SU-DHL-6 (cell line): ENCODE measurements at regions not wholly inside any gene's neighbourhood (a gene's known extent, or its start where the extent isn't known, plus 50 kb on each side); places are given as distances from the start of the nearest gene placed in this dataset.

Experiments
- H2AFZ ChIP-seq: fragments of 200-600 bp; sonication (generic); 2 replicates; pipeline ENCODE4 v1.6.1; 2014; ENCODE audit warnings: low read depth, mild to moderate bottlenecking, moderate library complexity, mixed read lengths, antibody characterized with exemption, low read length; ENCODE audit not compliant: severe bottlenecking
- H3F3A ChIP-seq: fragments of 200-600 bp; shearing (Covaris generic); 2 replicates; pipeline ENCODE4 v1.6.0; 2016; ENCODE audit warnings: antibody characterized with exemption, mild to moderate bottlenecking; ENCODE audit not compliant: insufficient read depth
- H3K27ac ChIP-seq: fragments of 200-600 bp; sonication (generic); 2 replicates; pipeline ENCODE4 v1.5.1; 2016; ENCODE audit warnings: low read depth, mild to moderate bottlenecking, low read length, moderate library complexity, mixed read lengths
- H3K27me3 ChIP-seq: fragments of 200-600 bp; sonication (generic), shearing (Covaris generic); 2 replicates; pipeline ENCODE4 v1.6.0; 2014; ENCODE audit warnings: mild to moderate bottlenecking, low read length
- H3K36me3 ChIP-seq: fragments of 200-600 bp; sonication (generic); 2 replicates; pipeline ENCODE4 v1.6.1; 2014; ENCODE audit warnings: mild to moderate bottlenecking, low read length, mixed read lengths
- H3K4me2 ChIP-seq: fragments of 300-600, 200-600 bp; shearing (Covaris generic), sonication (generic); 2 replicates; pipeline ENCODE4 v1.6.0; 2014; ENCODE audit warnings: low read length, low read depth, mild to moderate bottlenecking; ENCODE audit not compliant: poor library complexity, severe bottlenecking
- H3K4me3 ChIP-seq: fragments of 200-600 bp; sonication (generic); 2 replicates; pipeline ENCODE4 v1.5.1; 2014; ENCODE audit warnings: antibody characterized with exemption, low read length, mild to moderate bottlenecking, mixed read lengths; ENCODE audit not compliant: insufficient read depth, poor library complexity, severe bottlenecking
- H3K79me2 ChIP-seq: fragments of 200-600 bp; sonication (generic); 2 replicates; pipeline ENCODE4 v1.6.1; 2014; ENCODE audit warnings: mild to moderate bottlenecking, low read length, moderate library complexity; ENCODE audit not compliant: insufficient read depth
- H3K9ac ChIP-seq: fragments of 200-600 bp; sonication (generic); 2 replicates; pipeline ENCODE4 v1.7.0; 2014; ENCODE audit warnings: mild to moderate bottlenecking, low read length
- H3K9me2 ChIP-seq: fragments of 200-600 bp; sonication (generic); replicated peaks from 2 replicates; pipeline ENCODE4 v1.6.1; 2014; ENCODE audit warnings: low read length; ENCODE audit not compliant: insufficient read depth
- H3K9me3 ChIP-seq: fragments of 200-600 bp; sonication (generic); 2 replicates; pipeline ENCODE4 v1.6.1; 2014; ENCODE audit warnings: low read length, mixed read lengths; ENCODE audit not compliant: insufficient read depth
- H4K20me1 ChIP-seq: fragments of 200-600 bp; sonication (generic); 2 replicates; pipeline ENCODE4 v1.6.1; 2014; ENCODE audit warnings: low read depth, mild to moderate bottlenecking, antibody characterized with exemption, low read length, moderate library complexity, mixed read lengths
- CTCF ChIP-seq: fragments of 200-600 bp; sonication (generic); IDR thresholded peaks from one replicate; pipeline ENCODE4 v1.5.1; 2017; ENCODE audit warnings: antibody characterized with exemption, mild to moderate bottlenecking, low read length, moderate library complexity; ENCODE audit not compliant: insufficient read depth, poor library complexity, severe bottlenecking
- EZH2phosphoT487 ChIP-seq: fragments of 200-600 bp; sonication (generic), shearing (Covaris generic); conservative IDR thresholded peaks from 2 replicates; pipeline ENCODE4 v1.6.1; 2018; ENCODE audit warnings: mild to moderate bottlenecking, antibody characterized with exemption, low read length, moderate library complexity, mixed read lengths

- H3K9me2 ChIP-seq: no peaks in the 10 kb centered on the region
These were observed 470.9 kb downstream of the TTLL7 start for GRCh38 chr1:83527987-83528386.

GRCh38 chr1:83520797-83521196 lies 478.1 kb downstream of the TTLL7 start:
- Histone ChIP-seq H3K9me2 (no peaks in the 10 kb centered on the region), H3K9me3 (no peaks in the 10 kb centered on the region), H3K4me3 (no peak overlapping the region), H3K9ac (no peak overlapping the region), H3K36me3 (no peaks in the 10 kb centered on the region), H3K27me3 (no peaks in the 10 kb centered on the region), H3K4me2 (no peak overlapping the region), H4K20me1 (no peaks in the 10 kb centered on the region), H2AFZ (no peak overlapping the region), H3K79me2 (no peaks in the 10 kb centered on the region), H3K27ac (no peak overlapping the region), H3F3A (no peaks in the 10 kb centered on the region)
- TF ChIP-seq CTCF (no peak), EZH2phosphoT487 (no peak)

More at GRCh38 chr1:83527987-83528386, 470.9 kb downstream of the TTLL7 start:
- Histone ChIP-seq H2AFZ (no peak overlapping the region), H3K27me3 (no peaks in the 10 kb centered on the region), H3K27ac (no peak overlapping the region), H3K9ac (no peak overlapping the region), H3K79me2 (no peaks in the 10 kb centered on the region), H3K9me3 (no peaks in the 10 kb centered on the region), H3K36me3 (no peaks in the 10 kb centered on the region), H4K20me1 (no peaks in the 10 kb centered on the region), H3K4me2 (no peak overlapping the region), H3K4me3 (no peak overlapping the region), H3F3A (no peaks in the 10 kb centered on the region)
- no peak for TF ChIP-seq EZH2phosphoT487
- no peak for TF ChIP-seq CTCF

- H3K27me3 ChIP-seq: no peaks in the 10 kb centered on the region
- H3K9me3 ChIP-seq: no peaks in the 10 kb centered on the region
- no peak overlapping the region for H3K27ac ChIP-seq
- no peak overlapping the region for H3K9ac ChIP-seq
- H4K20me1 ChIP-seq: no peaks in the 10 kb centered on the region
- H3K36me3 ChIP-seq: no peaks in the 10 kb centered on the region
- H3F3A ChIP-seq: no peaks in the 10 kb centered on the region
- no peak overlapping the region for H3K4me2 ChIP-seq
- no peaks in the 10 kb centered on the region for H3K79me2 ChIP-seq
- TF ChIP-seq EZH2phosphoT487 (no peak), CTCF (no peak)
- no peaks in the 10 kb centered on the region for H3K9me2 ChIP-seq
- H3K4me3 ChIP-seq: no peak overlapping the region
- H2AFZ ChIP-seq: no peak overlapping the region
These were observed 482.6 kb downstream of the TTLL7 start for GRCh38 chr1:83516369-83516768.
